Activated naive CD4-positive, alpha-beta T cell treated with anti-CD3 and anti-CD28 coated beads for 36 hours (primary cell): ENCODE measurements at regions not wholly inside any gene's neighbourhood (a gene's known extent, or its start where the extent isn't known, plus 50 kb on each side); places are given as distances from the start of the nearest gene placed in this dataset.

Experiments
- CTCF ChIA-PET: fragments of 350-600 bp; sonication (Branson Sonifier 250); formaldehyde crosslinking; loops from one replicate; lab custom pipeline; 2021; ENCODE audit warnings: antibody characterized with exemption; lab: Charles Lee
- DNase-seq: peaks from one replicate; pipeline ENCODE4 v3.0.0-alpha.2; 2020
- H3K27ac Mint-ChIP-seq: one replicate; pipeline ENCODE4 v1.8.0; 2021; ENCODE audit warnings: mild to moderate bottlenecking, mixed read lengths
- H3K27me3 Mint-ChIP-seq: one replicate; pipeline ENCODE4 v1.8.0; 2021; ENCODE audit warnings: low read depth, mixed read lengths
- H3K36me3 Mint-ChIP-seq: one replicate; pipeline ENCODE4 v1.8.0; 2021; ENCODE audit warnings: low read depth, mixed read lengths
- H3K4me1 Mint-ChIP-seq: one replicate; pipeline ENCODE4 v1.8.0; 2021; ENCODE audit warnings: low read depth, mixed read lengths
- H3K4me3 Mint-ChIP-seq: one replicate; pipeline ENCODE4 v1.8.0; 2021; ENCODE audit warnings: mild to moderate bottlenecking, moderate library complexity, mixed read lengths
- H3K9me3 Mint-ChIP-seq: one replicate; pipeline ENCODE4 v1.8.0; 2021; ENCODE audit warnings: mixed read lengths
- intact Hi-C: fragments of 100-400 bp; cut with micrococcal nuclease; formaldehyde crosslinking; loops from one replicate; pipeline ENCODE4 v1.15.1; 2023

DNA sequence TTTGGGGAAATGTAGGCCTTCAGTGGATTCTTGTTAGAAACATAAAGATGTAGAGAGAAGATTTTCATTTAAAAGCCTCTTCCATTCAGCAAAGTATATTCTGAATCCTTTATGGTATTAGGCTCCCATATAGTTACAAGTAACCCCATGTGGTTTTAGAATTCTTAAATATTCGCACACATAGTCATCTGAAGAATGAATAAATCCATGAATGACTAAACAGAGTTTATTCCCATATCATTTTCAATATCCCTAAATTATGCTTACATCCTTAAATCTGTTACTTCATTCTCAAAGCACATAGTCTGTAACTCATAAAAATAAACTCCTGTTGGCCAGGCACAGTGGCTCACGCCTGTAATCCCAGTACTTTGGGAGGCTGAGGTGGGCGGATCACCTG lies 962.1 kb downstream of the KCNJ18 start:
- no peak overlapping the region for H3K4me3 Mint-ChIP-seq
- no peaks in the 10 kb centered on the region for H3K36me3 Mint-ChIP-seq
- no peaks in the 10 kb centered on the region for H3K4me1 Mint-ChIP-seq
- intact Hi-C loops = no loop called here
- H3K27me3 Mint-ChIP-seq = no peaks in the 10 kb centered on the region
- DNase-seq = no peak
- H3K27ac Mint-ChIP-seq = no peak overlapping the region
- CTCF ChIA-PET = no interaction called here
- H3K9me3 Mint-ChIP-seq = peaks cover 7% of the 10 kb centered on the region

DNA sequence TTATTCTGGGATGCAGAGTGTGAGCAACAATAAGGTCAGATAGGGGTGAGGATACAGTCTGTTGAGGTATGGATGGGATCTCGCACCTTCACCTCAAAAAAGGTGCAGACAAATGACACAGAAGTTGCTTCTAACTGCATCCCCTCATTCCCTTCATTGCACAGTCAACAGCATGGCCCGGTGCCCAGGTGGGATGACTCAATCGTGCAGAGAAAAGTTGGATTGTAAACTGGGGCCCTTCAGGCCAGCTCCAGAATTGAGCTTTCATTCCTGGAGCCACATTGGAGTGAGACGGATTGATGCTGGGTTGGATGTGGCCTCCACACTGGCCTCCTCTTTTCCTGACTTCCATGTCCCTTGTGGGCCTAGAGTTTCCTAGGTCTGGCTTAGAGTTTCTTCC lies 977.4 kb downstream of the KCNJ18 start:
- CTCF ChIA-PET = no interaction called here
- Mint-ChIP-seq H3K4me3 (no peak overlapping the region), H3K27me3 (no peaks in the 10 kb centered on the region), H3K4me1 (no peaks in the 10 kb centered on the region), H3K9me3 (peaks cover 6% of the 10 kb centered on the region), H3K36me3 (no peaks in the 10 kb centered on the region), H3K27ac (no peak overlapping the region)
- intact Hi-C loops = no loop called here
- no peak for DNase-seq

DNA sequence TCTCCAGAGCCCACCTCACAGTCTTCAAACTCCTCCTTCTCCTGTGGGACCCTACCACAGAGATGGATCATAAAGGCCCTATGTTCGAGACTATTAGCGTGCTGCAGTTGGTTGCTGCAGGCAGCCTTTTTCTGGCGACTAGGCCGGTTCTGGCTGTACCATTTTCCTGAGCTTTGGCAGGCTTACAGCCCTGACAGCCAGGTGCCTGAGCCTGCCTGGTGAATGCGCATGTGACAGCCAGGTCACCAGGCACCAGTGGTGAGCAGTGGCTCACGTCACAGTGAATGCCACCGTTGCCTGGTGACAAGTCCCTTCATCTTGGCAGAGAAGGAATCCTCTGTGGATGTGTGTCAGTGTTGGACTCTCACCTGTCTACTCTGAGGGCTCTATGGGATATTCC lies 978.8 kb downstream of the KCNJ18 start:
- H3K27ac Mint-ChIP-seq = no peak overlapping the region
- DNase-seq = no peak
- CTCF ChIA-PET = no interaction called here
- no peak overlapping the region for H3K4me3 Mint-ChIP-seq
- intact Hi-C loops = no loop called here
- no peaks in the 10 kb centered on the region for H3K27me3 Mint-ChIP-seq
- no peaks in the 10 kb centered on the region for H3K36me3 Mint-ChIP-seq
- no peaks in the 10 kb centered on the region for H3K4me1 Mint-ChIP-seq
- H3K9me3 Mint-ChIP-seq = peaks cover 10% of the 10 kb centered on the region

DNA sequence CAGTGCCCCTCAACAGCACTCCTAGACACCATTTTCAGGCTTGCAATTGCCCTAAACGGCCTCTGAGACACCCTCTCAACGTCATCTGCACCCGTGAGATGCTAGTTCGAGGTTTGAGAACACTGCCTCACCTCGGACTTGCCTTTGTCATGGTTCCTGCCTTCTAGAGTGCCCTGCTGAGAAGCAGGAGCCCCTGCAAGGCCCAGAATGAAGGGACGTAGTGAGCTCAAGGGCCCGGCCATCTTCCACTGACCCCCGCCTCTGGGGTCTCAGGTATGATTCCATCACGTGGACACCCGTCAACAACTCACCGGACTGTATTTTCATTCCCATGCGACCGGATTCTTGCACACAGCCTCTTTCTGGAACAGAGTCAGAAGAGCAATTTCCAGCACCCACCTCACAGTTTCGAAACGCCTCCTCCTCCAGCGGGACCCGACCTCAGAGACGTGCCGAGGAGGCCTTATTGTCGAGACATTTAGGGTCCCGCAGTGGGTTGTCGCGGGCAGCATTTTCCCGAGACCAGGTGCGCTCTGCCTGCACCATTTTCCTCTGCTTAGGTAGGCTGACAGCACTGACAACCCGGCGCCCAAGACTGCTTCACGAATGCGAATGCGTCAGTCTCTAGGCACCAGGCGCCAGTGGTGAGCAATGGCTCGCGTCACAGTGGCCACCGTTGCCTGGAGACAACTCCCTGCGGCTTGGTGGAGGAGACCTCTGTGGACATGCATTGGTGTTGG lies 999.9 kb downstream of the KCNJ18 start:
- Mint-ChIP-seq H3K9me3 (peaks cover 9% of the 10 kb centered on the region), H3K4me1 (no peaks in the 10 kb centered on the region), H3K36me3 (no peaks in the 10 kb centered on the region), H3K27ac (no peak overlapping the region), H3K4me3 (no peak overlapping the region), H3K27me3 (no peaks in the 10 kb centered on the region)
- no peak for DNase-seq
- intact Hi-C loops = no loop called here
- CTCF ChIA-PET = no interaction called here

DNA sequence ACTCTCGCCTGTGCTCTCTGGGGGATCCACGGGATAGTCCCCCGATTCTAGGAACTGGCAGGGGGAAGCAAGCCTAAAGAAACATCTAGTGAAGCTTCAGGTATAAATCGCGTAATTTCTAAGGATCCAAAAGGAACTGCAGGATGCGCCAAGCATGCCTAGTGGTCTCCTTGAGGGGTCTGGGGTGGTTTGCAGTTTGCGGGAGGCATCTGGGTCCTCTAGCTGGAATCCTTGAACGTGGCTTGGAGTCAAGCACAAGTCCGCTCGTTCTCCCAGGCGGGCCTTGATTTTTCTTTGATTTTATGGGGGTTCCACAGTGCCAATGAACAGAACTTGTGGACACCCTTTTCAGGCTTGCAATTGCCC lies 1000.5 kb downstream of the KCNJ18 start:
- CTCF ChIA-PET = no interaction called here
- DNase-seq = no peak
- Mint-ChIP-seq H3K4me3 (no peak overlapping the region), H3K27me3 (no peaks in the 10 kb centered on the region), H3K9me3 (peaks cover 9% of the 10 kb centered on the region), H3K4me1 (no peaks in the 10 kb centered on the region), H3K36me3 (no peaks in the 10 kb centered on the region), H3K27ac (no peak overlapping the region)
- intact Hi-C loops = no loop called here

DNA sequence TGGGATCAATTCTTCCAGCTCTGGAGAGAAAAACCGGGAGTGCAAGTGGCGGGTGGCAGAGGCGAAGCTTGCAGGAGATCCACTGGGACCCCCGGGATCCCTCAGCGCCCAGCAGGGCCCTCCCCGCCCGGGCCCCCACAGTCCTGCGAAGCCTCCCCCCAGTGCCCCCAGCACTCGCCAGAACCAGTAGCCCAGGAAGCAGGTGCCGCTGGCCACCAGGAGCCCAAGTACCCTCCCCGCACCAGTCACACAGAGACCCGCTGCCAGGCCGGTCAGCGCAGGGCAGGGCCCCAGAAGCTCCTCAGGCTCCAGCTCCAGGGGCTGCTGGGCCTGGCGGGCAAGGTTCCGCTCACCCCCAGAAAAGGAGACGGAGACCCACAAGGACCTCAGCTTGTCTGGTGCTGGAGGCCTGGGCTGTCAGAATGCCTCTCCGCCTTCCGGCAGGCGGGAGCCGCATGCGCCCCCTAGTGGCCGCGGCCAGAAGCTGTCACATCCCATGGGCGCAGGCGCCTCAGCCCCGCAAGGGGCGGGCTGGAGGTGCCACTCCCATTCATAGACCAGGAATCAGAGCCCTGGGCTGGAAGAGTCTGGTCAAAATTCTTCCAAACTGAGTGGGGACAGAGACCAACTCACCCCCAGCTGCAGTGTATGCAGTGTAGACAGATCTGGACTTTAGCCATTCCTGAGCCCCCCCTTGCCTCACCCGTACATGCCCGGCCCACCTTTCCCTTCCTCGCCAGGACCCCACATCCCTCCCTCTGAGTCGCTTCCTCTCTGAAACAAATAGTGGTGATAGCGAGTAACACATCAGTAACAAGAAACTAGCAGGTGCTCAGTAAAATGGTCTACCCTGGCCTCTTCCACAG lies 1002.3 kb downstream of the KCNJ18 start:
- Mint-ChIP-seq H3K4me1 (no peaks in the 10 kb centered on the region), H3K36me3 (no peaks in the 10 kb centered on the region), H3K4me3 (no peak overlapping the region), H3K27me3 (no peaks in the 10 kb centered on the region), H3K27ac (no peak overlapping the region), H3K9me3 (peaks cover 20% of the 10 kb centered on the region)
- intact Hi-C loops = no loop called here
- no peak for DNase-seq
- CTCF ChIA-PET = interaction anchor here (1.5 kb wide), 1 partner anchor 9 kb away, joined by 3 read pairs; no protein-coding TSS in a partner anchor

DNA sequence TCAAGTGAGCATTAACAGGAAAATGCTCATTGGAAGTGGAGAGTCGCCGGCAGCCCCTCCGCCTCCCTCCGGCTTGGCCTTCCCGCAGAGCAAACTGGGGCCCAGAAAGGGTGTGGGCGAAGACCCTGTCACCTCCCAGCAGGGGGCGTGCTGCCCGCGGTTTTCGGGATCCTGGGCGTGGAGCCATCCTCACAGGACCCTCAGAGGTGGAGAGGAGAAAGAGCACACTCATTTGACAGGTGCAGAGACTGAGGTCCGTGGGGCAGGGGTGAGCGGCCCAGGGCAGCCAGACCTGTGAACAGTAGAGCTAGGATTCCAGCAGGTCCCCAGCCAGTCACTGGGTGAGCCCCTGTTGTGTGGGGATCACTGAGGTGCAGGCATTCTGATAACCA lies 1002.9 kb downstream of the KCNJ18 start:
- H3K27ac Mint-ChIP-seq = no peak overlapping the region
- peaks cover 20% of the 10 kb centered on the region for H3K9me3 Mint-ChIP-seq
- no peak for DNase-seq
- CTCF ChIA-PET = interaction anchor here (1.5 kb wide), 1 partner anchor 9 kb away, joined by 3 read pairs; no protein-coding TSS in a partner anchor
- H3K36me3 Mint-ChIP-seq = no peaks in the 10 kb centered on the region
- H3K4me3 Mint-ChIP-seq = no peak overlapping the region
- H3K27me3 Mint-ChIP-seq = no peaks in the 10 kb centered on the region
- H3K4me1 Mint-ChIP-seq = no peaks in the 10 kb centered on the region
- intact Hi-C loops = no loop called here

DNA sequence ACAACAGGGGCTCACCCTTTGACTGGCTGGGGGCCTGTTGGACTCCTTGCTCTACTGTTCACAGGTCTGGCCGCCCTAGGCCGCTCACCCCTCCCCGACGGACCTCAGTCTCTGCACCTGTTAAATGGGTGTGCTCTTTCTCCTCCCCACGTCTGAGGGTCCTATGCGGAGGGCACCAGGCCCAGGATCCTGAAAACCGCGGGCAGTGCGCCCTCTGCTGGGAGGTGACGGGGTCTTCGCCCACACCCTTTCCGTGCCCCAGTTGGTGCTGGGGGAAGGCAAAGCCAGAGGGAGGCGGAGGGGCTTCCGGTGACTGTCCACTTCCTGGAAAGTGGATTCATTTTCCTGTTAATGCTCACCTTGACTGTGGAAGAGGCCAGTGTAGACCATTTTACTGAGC lies 1010.9 kb downstream of the KCNJ18 start:
- intact Hi-C loops = no loop called here
- CTCF ChIA-PET = no interaction called here
- no peak for DNase-seq

DNA sequence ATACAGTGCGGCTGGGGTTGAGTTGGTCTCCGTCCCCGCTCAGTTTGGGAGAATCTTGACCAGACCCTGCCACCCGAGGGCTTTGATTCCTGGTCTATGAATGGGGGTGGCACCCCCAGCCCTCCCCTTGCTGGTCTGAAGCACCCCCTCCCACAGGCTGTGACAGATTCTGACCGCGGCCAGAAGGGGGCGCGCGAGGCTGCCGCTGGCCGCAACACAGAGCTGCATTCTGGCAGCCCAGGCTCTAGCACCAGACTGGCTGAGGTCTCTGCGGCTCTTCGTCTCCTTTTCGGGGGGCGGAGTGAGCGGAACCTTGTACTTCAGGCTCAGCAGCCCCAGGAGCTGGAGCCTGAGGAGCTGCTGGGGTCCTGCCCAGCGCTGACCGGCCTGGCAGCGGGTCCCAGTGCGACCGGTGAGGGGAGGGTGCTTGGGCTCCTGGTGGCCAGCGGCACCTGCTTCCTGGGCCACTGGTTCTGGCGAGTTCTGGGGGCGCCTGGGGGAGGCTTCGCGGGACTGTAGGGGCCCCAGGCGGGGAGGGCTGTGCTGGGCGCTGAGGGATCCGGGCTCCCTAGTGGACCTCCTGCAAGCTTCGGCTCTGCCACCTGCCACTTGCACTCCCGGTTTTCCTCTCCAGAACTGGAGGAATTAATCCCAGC lies 1011.6 kb downstream of the KCNJ18 start:
- Mint-ChIP-seq H3K4me1 (no peaks in the 10 kb centered on the region), H3K36me3 (no peaks in the 10 kb centered on the region), H3K27ac (no peak overlapping the region), H3K9me3 (peaks cover 7% of the 10 kb centered on the region), H3K27me3 (no peaks in the 10 kb centered on the region), H3K4me3 (no peak overlapping the region)
- CTCF ChIA-PET = no interaction called here
- intact Hi-C loops = no loop called here
- DNase-seq = no peak

More for the DNA sequence above, 1010.9 kb downstream of the KCNJ18 start:
- Mint-ChIP-seq H3K27ac (no peak overlapping the region), H3K27me3 (no peaks in the 10 kb centered on the region), H3K4me1 (no peaks in the 10 kb centered on the region), H3K4me3 (no peak overlapping the region), H3K36me3 (no peaks in the 10 kb centered on the region), H3K9me3 (peaks cover 8% of the 10 kb centered on the region)

DNA sequence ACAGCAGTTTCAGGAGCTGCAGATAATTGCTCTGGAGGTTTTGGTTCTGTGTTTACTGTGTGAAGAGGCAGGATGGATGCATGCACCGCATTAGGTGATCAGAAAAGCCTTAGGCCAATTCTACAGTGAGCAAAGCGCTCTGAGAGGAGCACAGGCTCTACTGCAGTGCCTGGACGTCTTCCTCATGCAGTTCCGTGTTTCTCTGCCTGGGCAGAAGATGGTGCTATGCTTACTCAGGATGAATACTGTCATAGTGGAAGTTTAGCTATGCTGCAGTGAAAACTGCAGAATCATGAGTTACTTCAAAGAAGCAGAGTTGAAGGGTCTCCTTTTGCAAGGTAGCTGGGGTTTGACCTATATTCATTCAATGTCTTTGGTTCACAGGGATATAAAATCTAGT lies 1012.4 kb downstream of the KCNJ18 start:
- Mint-ChIP-seq H3K9me3 (peaks cover 9% of the 10 kb centered on the region), H3K4me1 (no peaks in the 10 kb centered on the region), H3K27me3 (no peaks in the 10 kb centered on the region), H3K36me3 (no peaks in the 10 kb centered on the region), H3K27ac (no peak overlapping the region), H3K4me3 (no peak overlapping the region)
- CTCF ChIA-PET = no interaction called here
- intact Hi-C loops = no loop called here
- DNase-seq = no peak

DNA sequence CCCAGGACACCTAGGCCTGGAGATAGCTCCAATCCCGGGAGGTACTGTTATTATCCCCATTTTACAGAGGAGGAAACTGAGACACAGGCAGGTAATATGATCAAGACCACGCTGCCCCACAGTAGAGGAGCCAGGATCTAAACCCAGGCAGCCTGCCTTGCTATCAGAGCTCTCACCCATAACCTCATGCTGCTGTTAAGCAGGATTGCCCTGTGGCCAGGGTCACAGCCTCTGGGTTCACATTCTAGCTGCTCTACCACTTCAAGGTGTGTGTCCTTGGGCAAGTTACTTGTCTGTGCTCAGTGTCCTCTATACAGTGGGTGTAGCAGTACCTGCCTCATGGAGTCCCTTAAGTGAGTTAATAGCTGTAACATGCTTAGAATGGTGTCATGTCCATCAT lies 1015.3 kb downstream of the KCNJ18 start:
- CTCF ChIA-PET = no interaction called here
- H3K27ac Mint-ChIP-seq = no peak overlapping the region
- no peaks in the 10 kb centered on the region for H3K4me1 Mint-ChIP-seq
- DNase-seq = no peak
- peaks cover 18% of the 10 kb centered on the region for H3K9me3 Mint-ChIP-seq
- H3K27me3 Mint-ChIP-seq = no peaks in the 10 kb centered on the region
- no peak overlapping the region for H3K4me3 Mint-ChIP-seq
- no peaks in the 10 kb centered on the region for H3K36me3 Mint-ChIP-seq
- intact Hi-C loops = no loop called here

DNA sequence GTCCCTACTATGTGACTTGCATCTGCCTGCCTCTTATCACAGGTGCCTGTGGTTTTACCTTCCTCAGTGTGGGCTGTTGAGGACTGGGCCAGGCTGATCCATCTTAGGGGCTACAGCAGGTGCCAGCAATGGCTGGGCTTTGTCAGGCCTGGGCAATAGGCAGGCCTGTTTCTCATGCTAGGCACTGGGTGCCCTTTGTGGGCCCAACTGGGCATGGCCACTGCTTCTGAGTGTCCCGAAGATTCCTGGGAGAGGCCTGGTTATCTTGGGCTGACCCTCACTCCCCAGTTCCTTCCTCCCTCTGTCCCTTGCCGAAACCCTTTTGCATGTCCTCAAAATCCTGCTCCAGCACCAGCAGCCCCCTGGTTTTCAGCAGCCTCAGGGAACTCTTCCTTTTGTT lies 1024.9 kb downstream of the KCNJ18 start:
- no peak overlapping the region for H3K4me3 Mint-ChIP-seq
- no peaks in the 10 kb centered on the region for H3K27me3 Mint-ChIP-seq
- CTCF ChIA-PET = no interaction called here
- no peaks in the 10 kb centered on the region for H3K36me3 Mint-ChIP-seq
- peaks cover 31% of the 10 kb centered on the region for H3K9me3 Mint-ChIP-seq
- H3K4me1 Mint-ChIP-seq = no peaks in the 10 kb centered on the region
- intact Hi-C loops = no loop called here
- no peak overlapping the region for H3K27ac Mint-ChIP-seq
- DNase-seq = no peak
